Subcutaneous abdominal adipose tissue (tissue), 5 donors: ENCODE measurements at regions not wholly inside any gene's neighbourhood (a gene's known extent, or its start where the extent isn't known, plus 50 kb on each side); places are given as distances from the start of the nearest gene placed in this dataset.

Source experiments
- H3K27ac ChIP-seq: one replicate; pipeline ENCODE4 v1.7.0; 2013; ENCODE audit warnings: low read depth, mild to moderate bottlenecking, inconsistent platforms, low read length, moderate library complexity
- H3K27me3 ChIP-seq, 5 donors: one replicate each; pipeline ENCODE4 v1.7.0; 2013; ENCODE audit warnings: low read length in 5 of 5, inconsistent platforms in 1 of 5; ENCODE audit not compliant: control insufficient read depth in 5 of 5, insufficient read depth in 4 of 5
- H3K36me3 ChIP-seq, 5 donors: one replicate each; pipeline ENCODE4 v1.7.0; 2013; ENCODE audit warnings: low read length in 5 of 5; ENCODE audit not compliant: control insufficient read depth in 5 of 5, insufficient read depth in 5 of 5
- H3K4me1 ChIP-seq, 5 donors: one replicate each; pipeline ENCODE4 v1.7.0; 2013; ENCODE audit warnings: low read length in 5 of 5, mild to moderate bottlenecking in 3 of 5, moderate library complexity in 1 of 5; ENCODE audit not compliant: control insufficient read depth in 5 of 5, insufficient read depth in 5 of 5
- H3K4me3 ChIP-seq, 5 donors: one replicate each; pipeline ENCODE4 v1.7.0; 2013; ENCODE audit warnings: low read length in 5 of 5, low read depth in 1 of 5
- H3K9ac ChIP-seq, 5 donors: one replicate each; pipeline ENCODE4 v1.7.0; 2013; ENCODE audit warnings: low read length in 5 of 5, mild to moderate bottlenecking in 4 of 5, moderate library complexity in 3 of 5
- H3K9me3 ChIP-seq, 5 donors: one replicate each; pipeline ENCODE4 v1.7.0; 2013; ENCODE audit warnings: low read length in 5 of 5; ENCODE audit not compliant: control insufficient read depth in 5 of 5
- donor health status: healthy.
- donor health status: healthy.
- donor health status: healthy.
- donor health status: healthy.
- donor health status: healthy.

DNA sequence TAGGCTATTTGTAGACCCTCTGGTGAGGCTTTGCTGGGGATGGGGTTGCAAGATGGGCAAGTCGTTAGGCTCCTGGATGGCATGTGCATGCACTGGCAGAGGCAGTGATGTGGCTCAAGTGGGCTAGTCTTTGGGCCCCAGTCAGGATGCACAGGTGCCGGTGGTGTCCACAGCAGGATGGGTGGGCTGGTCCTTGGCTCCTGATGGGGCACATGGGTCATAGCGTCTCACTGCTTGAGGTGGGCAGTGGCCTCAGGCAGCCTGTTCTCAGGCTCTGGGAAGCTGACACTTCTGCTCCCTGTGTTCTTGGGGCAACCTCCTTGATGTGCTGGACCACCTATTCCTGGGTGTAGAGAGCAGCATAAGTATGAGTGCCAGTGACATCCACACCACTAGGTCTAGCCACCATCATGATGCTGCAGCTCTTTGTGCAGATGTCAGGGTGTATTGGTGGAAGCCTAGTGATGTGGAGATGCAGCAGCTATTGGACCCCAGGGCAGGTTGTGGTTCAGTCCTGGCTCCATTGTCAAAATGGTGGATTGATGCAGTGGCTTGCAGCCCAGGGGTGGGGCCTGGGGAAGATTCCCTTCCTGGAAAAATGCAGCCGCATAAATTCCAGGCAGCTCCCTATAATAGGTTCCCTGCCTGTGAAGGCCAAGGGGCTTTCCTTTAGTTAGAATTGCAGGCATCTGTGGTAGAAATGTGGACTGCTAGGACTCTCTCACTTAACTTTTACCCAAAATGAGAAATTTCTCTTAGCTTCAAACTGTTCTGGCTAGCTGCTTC is 742.5 kb upstream of the MDGA2 start:
- no peak overlapping the region for H3K9ac ChIP-seq
- no peak overlapping the region for H3K27ac ChIP-seq
- H3K36me3 ChIP-seq = no peaks in the 10 kb centered on the region
- no peak overlapping the region for H3K4me3 ChIP-seq
- no peaks in the 10 kb centered on the region for H3K4me1 ChIP-seq
- peaks cover 0 to 14% (median 2%) of the 10 kb centered on the region in 5 donors for H3K9me3 ChIP-seq
- H3K27me3 ChIP-seq = no peaks in the 10 kb centered on the region

DNA sequence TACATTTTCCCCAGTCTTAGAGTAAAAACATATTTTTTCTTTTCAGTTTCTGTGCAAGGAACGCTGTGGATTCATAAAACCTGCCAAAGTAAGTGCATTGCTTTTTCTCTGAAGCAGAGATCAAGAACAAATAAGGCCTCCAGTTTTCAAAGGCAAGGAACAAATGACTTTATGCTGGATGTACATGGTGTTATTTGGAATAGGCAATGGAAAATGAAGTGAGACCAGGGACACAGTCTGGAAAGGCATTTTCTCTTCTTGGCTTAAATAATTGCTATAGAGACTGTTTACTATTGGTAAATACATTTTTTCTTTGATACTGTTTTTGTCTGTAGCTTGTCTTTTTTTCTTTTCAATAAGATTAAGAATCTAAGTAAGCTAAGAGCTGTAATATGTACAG is 725.9 kb upstream of the MDGA2 start:
- Histone ChIP-seq H3K9ac (no peak overlapping the region), H3K9me3 (peaks cover 0 to under 1% (median 0%) of the 10 kb centered on the region in 5 donors), H3K36me3 (no peaks in the 10 kb centered on the region), H3K4me3 (no peak overlapping the region), H3K27ac (no peak overlapping the region), H3K27me3 (no peaks in the 10 kb centered on the region), H3K4me1 (no peaks in the 10 kb centered on the region)

DNA sequence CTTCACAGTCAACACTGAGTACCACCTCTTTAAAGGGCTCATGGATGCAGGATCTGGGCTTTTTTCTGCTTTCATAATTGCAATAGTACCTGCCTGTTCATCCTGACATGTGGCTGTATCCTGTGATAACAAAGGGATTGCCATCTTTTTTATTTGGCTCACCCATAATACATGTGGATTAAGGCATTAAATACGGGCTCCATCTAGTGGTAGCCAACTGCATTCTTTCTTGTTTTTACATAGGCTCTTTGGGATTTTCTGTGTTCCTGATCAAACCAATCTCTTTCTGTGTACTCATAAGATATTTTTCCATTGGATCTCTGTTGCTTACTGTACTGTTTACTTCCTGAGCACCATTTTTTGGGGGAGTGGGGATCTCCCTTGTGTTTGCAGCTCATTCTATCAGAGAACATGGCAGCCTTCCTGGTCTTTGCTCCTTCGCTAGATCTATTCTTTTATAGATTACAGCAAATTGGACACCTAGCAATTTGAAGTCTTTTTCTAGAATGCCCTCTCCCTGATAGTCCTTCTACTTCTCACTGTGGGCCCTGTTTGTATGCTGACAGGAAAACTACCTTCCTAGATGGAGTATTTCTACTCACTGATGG is 723.4 kb upstream of the MDGA2 start:
- H3K36me3 ChIP-seq = no peaks in the 10 kb centered on the region
- H3K4me1 ChIP-seq = no peaks in the 10 kb centered on the region
- no peak overlapping the region for H3K4me3 ChIP-seq
- H3K27me3 ChIP-seq = no peaks in the 10 kb centered on the region
- no peak overlapping the region for H3K27ac ChIP-seq
- H3K9ac ChIP-seq = no peak overlapping the region
- H3K9me3 ChIP-seq = no peaks in the 10 kb centered on the region

- no peak overlapping the region for H3K27ac ChIP-seq
- H3K4me3 ChIP-seq = no peak overlapping the region
- H3K9ac ChIP-seq = no peak overlapping the region
- no peaks in the 10 kb centered on the region for H3K36me3 ChIP-seq
- no peaks in the 10 kb centered on the region for H3K4me1 ChIP-seq
- H3K27me3 ChIP-seq = no peaks in the 10 kb centered on the region
- H3K9me3 ChIP-seq = no peaks in the 10 kb centered on the region
Measured at GRCh38 chr14:48391661-48392060, 716.3 kb upstream of the MDGA2 start.

DNA sequence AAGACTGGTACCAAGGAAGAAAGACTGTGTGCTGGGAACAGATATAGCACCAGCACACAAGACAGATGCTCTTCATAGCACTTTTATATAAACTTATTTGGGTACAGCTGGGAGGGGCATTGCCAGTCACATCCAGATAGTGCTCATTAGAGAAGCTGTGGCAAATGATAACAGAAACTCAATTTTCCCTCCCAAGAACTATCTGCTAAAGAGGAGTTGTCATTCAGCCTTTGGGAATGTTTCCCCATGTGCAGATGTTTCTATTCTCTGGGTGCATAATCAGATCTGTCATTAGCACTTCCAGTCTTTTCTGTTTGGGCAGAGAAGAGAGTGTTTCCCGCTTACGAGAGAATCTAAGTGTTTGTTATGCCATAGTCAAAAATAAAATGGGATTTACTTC is 714.9 kb upstream of the MDGA2 start:
- H3K9ac ChIP-seq = no peak overlapping the region
- no peaks in the 10 kb centered on the region for H3K27me3 ChIP-seq
- no peaks in the 10 kb centered on the region for H3K36me3 ChIP-seq
- H3K4me1 ChIP-seq = no peaks in the 10 kb centered on the region
- H3K9me3 ChIP-seq = no peaks in the 10 kb centered on the region
- H3K27ac ChIP-seq = no peak overlapping the region
- H3K4me3 ChIP-seq = no peak overlapping the region

GRCh38 chr14:48384821-48385220 is 709.4 kb upstream of the MDGA2 start:
- Histone ChIP-seq H3K27ac (no peak overlapping the region), H3K9ac (no peak overlapping the region), H3K4me1 (no peaks in the 10 kb centered on the region), H3K27me3 (no peaks in the 10 kb centered on the region), H3K36me3 (no peaks in the 10 kb centered on the region), H3K9me3 (no peaks in the 10 kb centered on the region), H3K4me3 (no peak overlapping the region)

DNA sequence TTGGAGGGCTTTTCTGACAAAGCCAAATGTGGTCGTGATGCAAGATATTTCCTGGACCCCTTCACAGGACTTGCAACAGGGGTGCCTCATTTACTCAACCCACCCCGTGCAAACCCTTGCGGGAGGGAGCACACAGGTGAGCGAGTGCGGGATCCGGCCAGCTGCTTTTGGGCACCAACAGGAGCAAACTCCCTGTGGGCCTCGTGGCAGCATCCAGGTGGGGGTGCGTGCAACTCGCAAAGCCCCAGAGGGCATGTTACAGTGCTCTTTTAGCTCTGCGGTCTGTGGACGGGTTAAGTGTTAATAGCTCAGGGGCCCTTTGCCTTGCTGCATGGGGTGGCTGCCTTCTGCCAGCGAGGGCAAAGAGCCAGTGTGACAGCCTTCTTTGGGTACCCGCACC is 707.6 kb upstream of the MDGA2 start:
- Histone ChIP-seq H3K9me3 (no peaks in the 10 kb centered on the region), H3K9ac (no peak overlapping the region), H3K36me3 (no peaks in the 10 kb centered on the region), H3K4me1 (no peaks in the 10 kb centered on the region), H3K27ac (no peak overlapping the region), H3K4me3 (no peak overlapping the region), H3K27me3 (no peaks in the 10 kb centered on the region)

- Histone ChIP-seq H3K36me3 (no peaks in the 10 kb centered on the region), H3K4me3 (no peak overlapping the region), H3K4me1 (no peaks in the 10 kb centered on the region), H3K27ac (no peak overlapping the region), H3K27me3 (no peaks in the 10 kb centered on the region), H3K9me3 (no peaks in the 10 kb centered on the region), H3K9ac (no peak overlapping the region)
Measured at GRCh38 chr14:48378541-48378940, 703.1 kb upstream of the MDGA2 start.

DNA sequence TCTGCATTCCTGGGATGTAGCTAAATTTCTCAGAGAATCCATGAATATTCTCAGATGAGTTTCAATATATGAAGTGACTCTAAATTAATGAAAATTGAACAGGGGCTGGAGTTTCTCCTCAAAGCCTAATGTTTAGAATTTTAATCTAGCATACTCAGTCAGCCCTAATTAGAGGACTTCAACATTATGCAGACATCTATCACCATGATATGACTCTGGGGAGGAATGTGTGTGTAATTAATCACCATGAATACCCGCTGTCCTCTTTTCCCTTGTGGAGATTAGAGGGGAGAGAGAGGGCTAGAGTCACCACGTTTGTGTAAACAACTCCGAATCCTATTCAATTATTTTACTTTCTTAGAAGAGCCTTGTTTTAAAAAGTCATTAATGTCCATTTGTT is 698.6 kb upstream of the MDGA2 start:
- Histone ChIP-seq H3K4me1 (no peaks in the 10 kb centered on the region), H3K9ac (no peak overlapping the region), H3K27ac (no peak overlapping the region), H3K36me3 (no peaks in the 10 kb centered on the region), H3K27me3 (no peaks in the 10 kb centered on the region), H3K4me3 (no peak overlapping the region), H3K9me3 (no peaks in the 10 kb centered on the region)

GRCh38 chr14:48350971-48351370 is 675.6 kb upstream of the MDGA2 start:
- Histone ChIP-seq H3K36me3 (no peaks in the 10 kb centered on the region), H3K27ac (no peak overlapping the region), H3K4me1 (no peaks in the 10 kb centered on the region), H3K9ac (no peak overlapping the region), H3K9me3 (no peaks in the 10 kb centered on the region), H3K27me3 (no peaks in the 10 kb centered on the region), H3K4me3 (no peak overlapping the region)
